CD14-positive monocyte (primary cell): ENCODE measurements at regions not wholly inside any gene's neighbourhood (a gene's known extent, or its start where the extent isn't known, plus 50 kb on each side); places are given as distances from the start of the nearest gene placed in this dataset.

Experiments
- DNase-seq, 3 donors: peaks; one replicate each; pipeline ENCODE4 v3.0.0-alpha.2; 2011 to 2022
- H2AFZ ChIP-seq: 2 replicates; pipeline ENCODE4 v1.6.0; 2012; ENCODE audit warnings: mild to moderate bottlenecking, low read depth, low read length, inconsistent platforms; ENCODE audit not compliant: insufficient read depth, poor library complexity, severe bottlenecking
- H3K27ac ChIP-seq, 2 donors: 1 replicate in 1 of 2; 2 replicates in 1 of 2; pipeline ENCODE4 v1.5.1; 2012 to 2013; ENCODE audit warnings: low read length in 2 of 2, control low read depth in 1 of 2, inconsistent platforms in 1 of 2, low read depth in 1 of 2, mild to moderate bottlenecking in 1 of 2
- H3K27me3 ChIP-seq, 2 donors: one replicate each; pipeline versions ENCODE4 v1.6.0 to v1.6.1; 2011 to 2013; ENCODE audit warnings: low read length in 2 of 2; ENCODE audit not compliant: control insufficient read depth in 2 of 2, insufficient read depth in 2 of 2
- H3K36me3 ChIP-seq, 2 donors: replicated peaks in 1 of 2; 1 replicate in 1 of 2; 2 replicates in 1 of 2; pipeline versions ENCODE4 v1.5.1 to v1.6.1; 2012 to 2013; ENCODE audit warnings: low read length in 2 of 2, control low read depth in 1 of 2, inconsistent platforms in 1 of 2, mild to moderate bottlenecking in 1 of 2; ENCODE audit not compliant: insufficient read depth in 2 of 2, control insufficient read depth in 1 of 2
- H3K4me1 ChIP-seq, 2 donors: 1 replicate in 1 of 2; 2 replicates in 1 of 2; pipeline versions ENCODE4 v1.5.1 to v1.6.1; 2012 to 2013; ENCODE audit warnings: low read length in 2 of 2, control low read depth in 1 of 2, inconsistent platforms in 1 of 2, mild to moderate bottlenecking in 1 of 2, moderate library complexity in 1 of 2; ENCODE audit not compliant: insufficient read depth in 2 of 2, control insufficient read depth in 1 of 2
- H3K4me2 ChIP-seq: replicated peaks from 2 replicates; pipeline ENCODE3; 2012; ENCODE audit warnings: low read length, moderate library complexity, mild to moderate bottlenecking; ENCODE audit not compliant: poor library complexity, severe bottlenecking; ENCODE audit errors: extremely low read depth
- H3K4me3 ChIP-seq, 3 experiments: fragments of 200-600 bp in 1 of 3; sonication (generic) in 1 of 3; replicated peaks in 1 of 3; 1 replicate in 2 of 3; 2 replicates in 1 of 3; pipeline ENCODE4 v1.5.1; 2011 to 2013; ENCODE audit warnings: low read length in 3 of 3, mild to moderate bottlenecking in 3 of 3, control low read depth in 2 of 3, low read depth in 2 of 3, inconsistent platforms in 1 of 3, moderate library complexity in 1 of 3
- H3K79me2 ChIP-seq: 2 replicates; pipeline ENCODE4 v1.6.0; 2012; ENCODE audit warnings: mild to moderate bottlenecking, control low read depth, inconsistent platforms, low read length, moderate library complexity; ENCODE audit not compliant: insufficient read depth
- H3K9ac ChIP-seq: 2 replicates; pipeline ENCODE4 v1.6.0; 2017; ENCODE audit warnings: low read length, mild to moderate bottlenecking; ENCODE audit not compliant: insufficient read depth, poor library complexity, severe bottlenecking
- H3K9me3 ChIP-seq, 2 donors: replicated peaks in 1 of 2; 1 replicate in 1 of 2; 2 replicates in 1 of 2; pipeline versions ENCODE4 v1.5.1 to v1.6.1; 2012 to 2013; ENCODE audit warnings: low read length in 2 of 2, control low read depth in 1 of 2; ENCODE audit not compliant: control insufficient read depth in 1 of 2, insufficient read depth in 1 of 2
- H4K20me1 ChIP-seq: 2 replicates; pipeline ENCODE4 v1.6.0; 2012; ENCODE audit warnings: mild to moderate bottlenecking, low read length, control low read depth, moderate library complexity; ENCODE audit not compliant: insufficient read depth
- H3K27ac Mint-ChIP-seq, 7 donors: one replicate each; pipeline ENCODE4 v1.8.0; 2020; ENCODE audit warnings: mild to moderate bottlenecking in 7 of 7, mixed read lengths in 7 of 7, moderate library complexity in 6 of 7, inconsistent platforms in 2 of 7
- H3K27me3 Mint-ChIP-seq, 3 donors: one replicate each; pipeline ENCODE4 v1.8.0; 2021 to 2022; ENCODE audit warnings: low read depth in 3 of 3, mild to moderate bottlenecking in 3 of 3, mixed read lengths in 3 of 3, moderate library complexity in 3 of 3, inconsistent platforms in 1 of 3
- H3K36me3 Mint-ChIP-seq, 2 donors: one replicate each; pipeline ENCODE4 v1.8.0; 2020; ENCODE audit warnings: mixed read lengths in 2 of 2, inconsistent platforms in 1 of 2, mild to moderate bottlenecking in 1 of 2
- H3K4me1 Mint-ChIP-seq: one replicate; pipeline ENCODE4 v1.8.0; 2020; ENCODE audit warnings: mild to moderate bottlenecking, mixed read lengths
- H3K4me3 Mint-ChIP-seq, 2 donors: one replicate each; pipeline ENCODE4 v1.8.0; 2020; ENCODE audit warnings: mild to moderate bottlenecking in 2 of 2, mixed read lengths in 2 of 2, moderate library complexity in 1 of 2
- H3K9me3 Mint-ChIP-seq, 7 donors: one replicate each; pipeline ENCODE4 v1.8.0; 2020 to 2022; ENCODE audit warnings: mixed read lengths in 7 of 7, mild to moderate bottlenecking in 6 of 7, moderate library complexity in 6 of 7, inconsistent platforms in 2 of 7
- WGBS: methylation state at CpG from one replicate; pipeline ENCODE4 v1.1.5; 2013; ENCODE audit warnings: missing lambda C conversion rate; ENCODE audit not compliant: insufficient coverage; 5-methylcytosine and 5-hydroxymethylcytosine counted together
- intact Hi-C, 2 donors: fragments of 100-400 bp; cut with micrococcal nuclease; formaldehyde crosslinking; loops; one replicate each; pipeline versions ENCODE4 v1.15.0 to v1.15.1; 2023
- TF ChIP-seq, protein P1 (sequence below): fragments of 200-600 bp; IDR thresholded peaks from one replicate; pipeline ENCODE4 v1.8.0; 2022; ENCODE audit warnings: antibody characterized with exemption, mild to moderate bottlenecking

DNA sequence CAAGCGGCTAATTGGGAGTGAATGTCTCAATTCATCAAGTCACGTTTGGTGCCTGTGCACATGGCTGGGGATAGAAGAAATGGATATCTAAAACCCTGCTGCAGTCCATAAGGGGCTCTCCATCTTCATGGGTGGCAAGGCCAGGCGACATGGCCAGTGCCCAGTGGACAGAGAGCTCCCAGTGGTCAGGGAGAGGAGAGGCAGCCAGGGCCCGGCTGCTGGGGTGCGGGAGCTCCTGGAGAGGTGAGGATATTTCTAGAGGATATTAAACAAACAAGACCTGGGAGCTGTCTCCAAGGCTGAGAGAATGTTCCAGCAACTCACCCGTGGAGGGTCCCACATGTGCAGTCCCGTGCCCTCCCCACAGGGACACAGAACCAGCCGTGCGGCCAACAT, 368.8 kb upstream of the C1orf174 start:
- H3K36me3 Mint-ChIP-seq: no peaks in the 10 kb centered on the region
- peaks cover 0 to 6% (median 3%) of the 10 kb centered on the region in 3 donors for H3K27me3 Mint-ChIP-seq
- no peaks in the 10 kb centered on the region for H3K36me3 ChIP-seq
- 86% methylated on average over 6 of the region's 9 CpGs for WGBS
- no peak overlapping the region for H2AFZ ChIP-seq
- H3K4me3 ChIP-seq: no peak overlapping the region
- no peak overlapping the region for H3K27ac Mint-ChIP-seq
- H3K4me1 ChIP-seq: no peaks in the 10 kb centered on the region
- H3K4me3 Mint-ChIP-seq: no peak overlapping the region
- no peaks in the 10 kb centered on the region for H3K79me2 ChIP-seq
- no peaks in the 10 kb centered on the region for H3K27me3 ChIP-seq
- H3K27ac ChIP-seq: no peak overlapping the region
- no peak overlapping the region for H3K4me2 ChIP-seq
- H4K20me1 ChIP-seq: no peaks in the 10 kb centered on the region
- H3K9me3 Mint-ChIP-seq: peaks cover 0 to 6% (median 1%) of the 10 kb centered on the region in 7 donors
- H3K9ac ChIP-seq: no peak overlapping the region
- no peaks in the 10 kb centered on the region for H3K9me3 ChIP-seq
- intact Hi-C loops: no loop called here
- TF ChIP-seq, protein P1, sequence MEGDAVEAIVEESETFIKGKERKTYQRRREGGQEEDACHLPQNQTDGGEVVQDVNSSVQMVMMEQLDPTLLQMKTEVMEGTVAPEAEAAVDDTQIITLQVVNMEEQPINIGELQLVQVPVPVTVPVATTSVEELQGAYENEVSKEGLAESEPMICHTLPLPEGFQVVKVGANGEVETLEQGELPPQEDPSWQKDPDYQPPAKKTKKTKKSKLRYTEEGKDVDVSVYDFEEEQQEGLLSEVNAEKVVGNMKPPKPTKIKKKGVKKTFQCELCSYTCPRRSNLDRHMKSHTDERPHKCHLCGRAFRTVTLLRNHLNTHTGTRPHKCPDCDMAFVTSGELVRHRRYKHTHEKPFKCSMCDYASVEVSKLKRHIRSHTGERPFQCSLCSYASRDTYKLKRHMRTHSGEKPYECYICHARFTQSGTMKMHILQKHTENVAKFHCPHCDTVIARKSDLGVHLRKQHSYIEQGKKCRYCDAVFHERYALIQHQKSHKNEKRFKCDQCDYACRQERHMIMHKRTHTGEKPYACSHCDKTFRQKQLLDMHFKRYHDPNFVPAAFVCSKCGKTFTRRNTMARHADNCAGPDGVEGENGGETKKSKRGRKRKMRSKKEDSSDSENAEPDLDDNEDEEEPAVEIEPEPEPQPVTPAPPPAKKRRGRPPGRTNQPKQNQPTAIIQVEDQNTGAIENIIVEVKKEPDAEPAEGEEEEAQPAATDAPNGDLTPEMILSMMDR: no peak
- DNase-seq: no peak
- no peaks in the 10 kb centered on the region for H3K4me1 Mint-ChIP-seq

DNA sequence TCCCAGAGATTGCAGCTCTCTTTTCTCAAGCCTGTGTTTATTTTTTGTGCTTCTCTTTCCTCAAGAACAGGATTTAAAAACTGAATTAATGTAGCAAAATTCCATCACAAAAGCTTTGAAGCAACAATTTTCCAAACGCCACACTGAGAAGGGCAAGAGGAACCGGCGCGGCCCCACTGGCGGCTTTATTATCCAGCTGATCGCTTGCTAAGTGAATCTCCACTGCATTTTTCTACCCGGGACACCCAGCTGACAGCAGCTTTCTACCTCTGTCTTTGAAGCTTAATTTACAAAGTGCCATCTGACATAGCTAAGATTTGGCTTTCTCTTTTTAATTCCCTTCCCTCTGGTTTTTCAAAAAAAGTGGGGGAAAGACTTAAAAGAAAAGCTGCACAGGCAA, 369.3 kb upstream of the C1orf174 start:
- Histone ChIP-seq H4K20me1 (no peaks in the 10 kb centered on the region), H2AFZ (no peak overlapping the region), H3K27ac (no peak overlapping the region), H3K79me2 (no peaks in the 10 kb centered on the region), H3K4me2 (no peak overlapping the region), H3K4me1 (no peaks in the 10 kb centered on the region), H3K27me3 (no peaks in the 10 kb centered on the region), H3K4me3 (no peak overlapping the region), H3K36me3 (no peaks in the 10 kb centered on the region), H3K9me3 (no peaks in the 10 kb centered on the region), H3K9ac (no peak overlapping the region)
- Mint-ChIP-seq H3K9me3 (peaks cover 0 to 6% (median 1%) of the 10 kb centered on the region in 7 donors), H3K4me3 (no peak overlapping the region), H3K27ac (no peak overlapping the region), H3K27me3 (peaks cover 2 to 5% (median 3%) of the 10 kb centered on the region in 3 donors), H3K4me1 (no peaks in the 10 kb centered on the region), H3K36me3 (no peaks in the 10 kb centered on the region)
- intact Hi-C loops: no loop called here
- no peak for DNase-seq
- TF ChIP-seq, protein P1: no peak
- 85% methylated on average over 7 of the region's 7 CpGs for WGBS
